GM19043 (cell line): ENCODE measurements at regions not wholly inside any gene's neighbourhood (a gene's known extent, or its start where the extent isn't known, plus 50 kb on each side); places are given as distances from the start of the nearest gene placed in this dataset.

Experiments used
- ATAC-seq: cut with Tn5 transposase; IDR thresholded peaks from one replicate; pipeline ENCODE4 v1.9.1; 2021; ENCODE audit warnings: low read depth; ENCODE audit not compliant: unreplicated experiment

DNA sequence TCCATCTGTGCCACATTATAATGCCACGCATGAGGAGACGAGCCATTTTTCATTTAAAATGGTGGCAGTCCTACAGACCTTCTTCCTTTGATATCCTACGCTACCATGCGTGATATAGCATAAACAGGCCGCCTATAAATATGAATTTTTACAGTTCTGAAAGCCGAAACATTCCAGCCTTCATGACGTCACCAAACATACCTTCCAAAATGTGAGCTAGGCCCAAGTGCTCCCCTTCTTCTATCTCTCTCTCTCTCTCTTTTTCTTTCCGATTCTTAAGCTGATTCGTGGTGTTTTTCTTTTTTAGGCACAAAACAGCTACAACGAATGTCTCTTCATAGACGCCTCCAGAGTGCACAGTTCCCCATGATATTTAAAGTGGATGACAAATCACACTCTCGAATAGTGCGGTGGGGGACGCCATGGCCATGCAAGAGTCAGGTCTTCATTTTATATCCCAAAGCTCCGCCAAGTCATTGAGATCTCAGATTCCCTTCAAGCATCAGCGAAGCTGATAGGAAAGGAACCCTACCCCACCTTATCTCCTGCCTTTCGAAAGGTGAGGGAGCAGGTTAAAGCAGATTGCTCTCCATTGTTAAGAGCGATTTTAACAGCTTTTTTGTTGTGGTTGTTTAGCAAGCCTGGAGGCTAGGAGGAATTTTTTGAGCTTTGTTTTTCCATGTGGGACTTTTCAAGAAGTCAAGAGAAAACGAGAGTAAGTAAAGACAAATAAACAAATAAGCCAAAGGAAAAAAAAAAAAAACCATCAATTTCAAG lies 436.3 kb downstream of the CMPK2 start:
- no peak for ATAC-seq

GRCh38 chr2:6434438-6434837 lies 431.3 kb downstream of the CMPK2 start:
- no peak for ATAC-seq

DNA sequence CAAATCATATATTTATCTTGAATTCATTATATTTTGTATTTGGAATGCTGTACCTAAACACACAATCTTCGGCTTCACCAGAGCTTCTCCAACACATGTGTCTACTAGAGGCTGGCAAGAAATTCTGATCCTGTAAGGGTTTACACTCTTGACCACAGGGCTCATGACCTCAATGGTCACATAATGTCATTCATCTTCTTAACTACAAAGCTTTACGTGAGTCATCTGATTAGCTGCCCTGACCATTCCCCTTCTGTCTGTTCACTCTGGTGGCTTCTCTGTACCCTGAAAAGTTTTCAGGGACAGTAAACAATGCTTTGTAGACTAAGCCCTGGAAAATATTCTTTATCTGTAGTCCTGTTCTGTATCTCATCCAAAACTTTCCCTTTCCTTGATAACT lies 423.9 kb downstream of the CMPK2 start:
- ATAC-seq: no peak

DNA sequence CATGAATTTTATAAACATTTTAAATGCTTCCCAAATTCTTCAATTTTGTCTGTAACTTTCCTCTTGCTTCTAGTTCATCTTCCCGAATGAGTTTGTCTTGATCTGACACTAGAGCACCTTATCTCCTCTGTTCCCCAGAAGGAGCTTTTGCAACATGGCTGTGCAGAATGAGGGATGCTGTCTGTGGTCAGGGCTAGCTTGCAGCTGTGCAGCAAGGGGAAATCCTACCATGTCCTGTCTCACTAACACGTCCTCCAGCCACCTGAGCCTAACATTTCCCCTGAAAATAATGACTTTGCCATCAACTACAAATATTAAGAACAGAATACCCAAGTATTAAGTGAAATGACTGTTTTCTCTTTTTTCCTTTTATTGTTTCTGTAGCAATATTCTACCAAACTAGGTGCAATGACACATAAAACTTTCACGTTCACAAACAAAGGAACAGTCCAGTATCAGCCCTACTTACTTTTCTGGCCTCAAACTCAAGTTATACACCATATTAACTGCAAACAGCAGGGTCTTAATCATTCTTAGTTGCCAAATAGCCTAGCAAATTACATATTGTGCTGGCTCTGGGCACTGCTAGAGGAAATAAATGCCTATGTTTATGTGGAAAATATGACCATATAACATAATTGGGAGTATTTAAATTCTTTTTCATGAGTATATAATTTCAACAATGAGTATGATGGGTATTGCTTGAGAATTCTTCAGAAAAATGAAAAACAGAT lies 423.3 kb downstream of the CMPK2 start:
- no peak for ATAC-seq

DNA sequence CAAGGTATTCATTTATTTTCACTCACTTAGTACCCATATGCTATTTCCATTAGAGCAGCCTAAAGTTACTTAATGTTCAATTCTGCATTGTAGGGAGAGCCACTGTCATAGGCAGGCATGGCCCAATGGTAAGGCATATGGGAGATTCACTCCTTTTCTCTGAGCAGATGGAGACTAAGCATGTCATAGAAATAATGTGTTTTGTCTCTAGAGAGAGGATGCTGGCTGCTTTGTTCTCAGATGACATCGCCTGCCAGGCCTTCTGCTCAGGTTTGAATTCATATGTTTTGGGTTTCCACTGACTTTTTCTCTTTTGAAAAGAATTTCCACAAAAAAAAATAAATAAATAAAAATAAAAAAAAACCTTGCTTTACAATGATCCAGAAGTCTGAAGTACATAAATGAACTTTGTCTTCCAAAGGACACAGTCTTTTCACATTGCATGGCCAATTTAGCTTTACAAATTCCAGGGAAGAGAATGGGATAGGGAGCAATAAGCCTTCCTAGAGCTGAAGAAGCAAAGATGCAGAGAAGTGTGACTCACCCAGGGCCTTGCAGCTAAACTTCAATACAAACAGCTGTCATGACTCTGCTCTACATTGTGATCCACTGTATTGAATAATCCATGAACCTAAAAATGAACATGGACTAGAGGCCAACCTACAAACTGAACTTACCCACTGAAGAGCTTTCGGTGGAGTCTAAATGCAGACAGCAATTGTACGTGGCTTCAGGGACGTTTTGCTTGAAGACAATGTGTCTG lies 422.5 kb downstream of the CMPK2 start:
- ATAC-seq: no peak

DNA sequence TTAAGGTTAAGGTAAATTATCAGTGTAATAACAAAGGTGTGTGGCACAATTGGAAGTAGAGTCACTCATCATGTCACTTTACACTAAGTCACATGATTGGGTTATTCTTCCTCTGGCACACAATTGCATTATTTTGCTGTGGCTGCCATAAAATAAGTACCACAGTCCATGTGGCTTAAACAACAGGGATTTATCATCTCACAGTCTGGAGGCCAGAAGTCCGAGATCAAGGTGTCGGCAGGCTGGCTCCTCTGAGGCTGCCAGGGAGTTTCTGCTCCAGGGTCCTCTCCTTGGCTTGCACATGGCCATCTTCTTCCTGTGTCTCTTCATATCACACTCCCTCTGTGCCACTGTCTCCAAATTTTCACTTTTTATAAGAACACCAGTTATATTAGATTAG lies 421.2 kb downstream of the CMPK2 start:
- ATAC-seq: no peak

GRCh38 chr2:6445156-6445555 lies 420.6 kb downstream of the CMPK2 start:
- no peak for ATAC-seq

- no peak for ATAC-seq
Measured at GRCh38 chr2:6446938-6447608, 418.6 kb downstream of the CMPK2 start.

DNA sequence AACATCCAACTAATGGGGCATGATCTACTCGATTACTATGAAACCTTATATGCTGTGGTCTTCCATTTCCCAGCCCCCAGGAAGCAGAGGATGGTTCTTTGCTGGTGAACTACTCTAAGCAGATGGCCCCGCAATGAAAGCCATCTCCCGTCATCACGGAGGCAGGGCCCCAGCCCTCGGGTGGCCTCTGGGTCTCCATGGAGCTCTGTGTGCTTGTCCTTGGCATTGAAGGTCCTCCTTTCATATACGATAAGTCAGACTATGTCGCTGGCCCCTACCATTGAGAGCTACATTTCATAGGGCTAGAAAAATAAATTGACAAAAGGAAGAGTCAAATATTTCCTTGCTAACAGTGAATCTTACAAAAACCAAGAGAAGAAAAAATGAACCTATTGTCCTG lies 416.8 kb downstream of the CMPK2 start:
- no peak for ATAC-seq

DNA sequence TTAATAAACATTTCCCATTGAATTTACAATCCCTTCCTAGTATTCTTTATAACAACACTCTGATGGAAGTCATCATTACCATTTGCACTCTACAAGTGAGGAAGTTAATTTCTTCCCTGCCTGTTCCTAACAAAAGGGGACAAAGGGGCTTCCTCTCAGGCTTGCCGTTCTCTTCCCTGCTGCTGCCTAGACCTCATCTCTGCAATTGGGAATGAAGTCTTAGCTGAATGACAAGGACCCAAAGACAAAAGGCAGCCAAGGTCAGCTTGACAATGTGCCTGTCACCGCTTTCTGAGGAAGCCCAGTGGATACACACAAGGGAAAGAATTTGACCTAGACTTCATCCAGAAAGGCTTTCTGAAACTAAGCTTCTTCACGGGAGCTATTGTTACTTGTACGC lies 416.4 kb downstream of the CMPK2 start:
- ATAC-seq: no peak

- ATAC-seq: no peak
Measured at GRCh38 chr2:6452702-6453481, 412.8 kb downstream of the CMPK2 start.

- ATAC-seq: no peak
Measured at GRCh38 chr2:6454286-6454990, 411.3 kb downstream of the CMPK2 start.

DNA sequence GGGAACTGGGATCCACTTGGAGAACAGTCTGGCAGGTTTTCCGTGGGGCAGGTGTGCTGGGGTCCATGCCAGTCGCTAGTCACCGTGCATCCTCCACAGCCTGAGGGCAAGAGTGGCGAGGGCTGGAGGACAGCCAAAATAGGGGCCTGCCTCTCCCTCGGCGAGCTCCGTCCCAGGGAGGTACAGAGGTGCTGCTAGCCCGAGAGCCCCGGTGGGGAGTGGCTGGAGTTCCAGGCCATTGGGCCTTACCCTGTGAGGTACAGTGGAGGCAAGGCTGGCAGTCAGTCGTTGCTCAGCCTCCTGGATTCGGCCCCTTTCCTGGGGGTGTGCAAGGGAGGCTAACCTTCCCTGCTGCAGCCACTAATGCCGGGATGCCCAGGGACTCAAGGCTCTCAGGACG lies 406.6 kb downstream of the CMPK2 start:
- no peak for ATAC-seq

- ATAC-seq: no peak
Measured at GRCh38 chr2:6470518-6470917, 395.2 kb downstream of the CMPK2 start.

- no peak for ATAC-seq
Measured at GRCh38 chr2:6471419-6471818, 394.3 kb downstream of the CMPK2 start.

GRCh38 chr2:6474161-6475140 lies 391.3 kb downstream of the CMPK2 start:
- ATAC-seq: no peak

DNA sequence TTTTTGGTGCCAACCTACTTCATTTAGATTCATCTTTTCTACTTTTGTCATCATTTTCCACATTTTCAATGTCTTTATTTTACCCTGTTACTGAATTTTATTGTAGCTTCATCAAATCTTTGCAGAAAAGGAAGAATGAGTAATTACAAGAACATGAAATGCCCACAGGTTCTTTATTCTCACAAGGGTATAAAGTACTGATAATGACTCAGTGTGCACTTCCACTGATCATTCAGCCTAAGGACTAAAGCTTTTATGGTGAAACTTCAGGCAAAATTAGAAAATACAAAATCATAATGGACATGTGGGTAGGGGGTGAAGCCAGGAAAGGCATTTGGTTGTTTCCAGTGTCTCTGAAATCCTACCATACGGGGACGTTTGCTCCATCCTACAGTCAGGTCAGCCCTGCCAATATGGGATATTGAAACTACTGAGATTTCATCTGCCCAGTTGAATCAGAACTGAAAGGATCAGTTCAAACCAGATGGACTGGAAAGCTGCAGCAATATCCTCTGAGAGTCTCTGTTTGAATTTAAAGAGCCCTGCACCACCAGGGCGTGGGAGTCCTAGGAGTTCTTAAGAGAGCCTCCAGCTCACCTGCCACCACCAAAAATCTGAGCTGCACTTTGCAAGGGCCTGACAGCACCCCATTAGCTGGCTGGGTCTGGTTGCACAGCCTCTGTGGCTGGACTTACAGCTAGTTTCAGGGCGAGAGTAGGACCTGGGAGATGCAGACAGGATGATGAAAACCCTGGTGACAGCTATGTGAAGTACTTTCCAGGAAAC lies 390.4 kb downstream of the CMPK2 start:
- ATAC-seq: no peak

DNA sequence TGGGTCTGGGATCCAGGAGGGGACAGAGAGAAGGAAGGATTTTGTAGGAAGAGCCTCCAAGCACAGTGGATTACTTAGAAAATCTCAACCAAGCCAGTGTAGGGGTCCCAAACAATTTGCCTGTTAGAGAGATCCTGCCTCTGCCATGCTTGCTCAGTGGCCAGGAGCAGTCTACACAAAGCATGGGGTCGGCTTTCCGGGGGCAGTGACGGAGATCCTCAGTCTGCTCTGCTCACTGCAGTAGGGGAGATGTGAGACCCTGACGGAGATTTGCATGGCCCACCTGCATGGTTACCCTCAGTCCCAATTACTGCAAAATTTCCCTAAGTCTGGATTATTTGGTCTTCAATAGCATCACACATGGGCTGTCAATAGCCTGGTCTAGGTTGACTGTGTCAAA lies 385.2 kb downstream of the CMPK2 start:
- no peak for ATAC-seq
